H1 (cell line): ENCODE measurements at regions not wholly inside any gene's neighbourhood (a gene's known extent, or its start where the extent isn't known, plus 50 kb on each side); places are given as distances from the start of the nearest gene placed in this dataset.

Experiments
- CTCF ChIA-PET: fragments of 300-600 bp; sonication (Branson Sonifier 250); formaldehyde crosslinking; loops from one replicate; lab custom pipeline; 2021; ENCODE audit not compliant: partially characterized antibody; lab: Charles Lee
- POLR2A ChIA-PET: fragments of 300-600 bp; sonication (Branson Sonifier 250); formaldehyde crosslinking; loops from one replicate; lab custom pipeline; 2021; ENCODE audit warnings: inconsistent platforms; ENCODE audit not compliant: partially characterized antibody; lab: Charles Lee
- DNase-seq, 2 experiments: peaks; one replicate each; pipeline versions ENCODE4 v3.0.0 to v3.0.0-alpha.2; 2010 to 2022; ENCODE audit warnings: low spot score in 2 of 2, low read depth in 1 of 2, mixed read lengths in 1 of 2
- FAIRE-seq: peaks from 2 replicates; lab custom pipeline; 2011; peaks lifted over from hg19 to GRCh38; lab: Jason Lieb, UNC
- H2AFZ ChIP-seq: 2 replicates; pipeline ENCODE4 v1.8.1; 2012; ENCODE audit warnings: low read length, inconsistent platforms
- H2AK5ac ChIP-seq: 2 replicates; pipeline ENCODE4 v1.6.1; 2013; ENCODE audit warnings: low read depth, low read length
- H2BK120ac ChIP-seq: replicated peaks from 2 replicates; pipeline ENCODE3; 2013; ENCODE audit warnings: low read depth, low read length, inconsistent platforms
- H2BK12ac ChIP-seq: 2 replicates; pipeline ENCODE4 v1.6.1; 2013; ENCODE audit warnings: low read depth, low read length
- H2BK15ac ChIP-seq: 2 replicates; pipeline ENCODE4 v1.6.1; 2013; ENCODE audit warnings: low read length
- H2BK20ac ChIP-seq: 2 replicates; pipeline ENCODE4 v1.6.1; 2013; ENCODE audit warnings: low read length
- H2BK5ac ChIP-seq: 2 replicates; pipeline ENCODE4 v1.6.1; 2013; ENCODE audit warnings: low read depth, low read length
- H3K14ac ChIP-seq: 2 replicates; pipeline ENCODE4 v1.6.1; 2013; ENCODE audit warnings: inconsistent platforms; ENCODE audit not compliant: insufficient read length
- H3K18ac ChIP-seq: 2 replicates; pipeline ENCODE4 v1.6.1; 2013; ENCODE audit warnings: low read length; ENCODE audit errors: extremely low read depth
- H3K23ac ChIP-seq: 2 replicates; pipeline ENCODE4 v1.6.1; 2013; ENCODE audit warnings: inconsistent platforms; ENCODE audit not compliant: insufficient read length
- H3K23me2 ChIP-seq: 2 replicates; pipeline ENCODE4 v1.6.1; 2013; ENCODE audit warnings: low read depth, low read length
- H3K27ac ChIP-seq: 2 replicates; pipeline ENCODE4 v1.6.1; 2011; ENCODE audit warnings: low read depth, low read length, inconsistent platforms
- H3K27me3 ChIP-seq, 4 experiments: replicated peaks in 1 of 4; 1 replicate in 1 of 4; 2 replicates in 3 of 4; pipeline versions ENCODE4 v1.6.1 to v1.8.1; 2011 to 2013; ENCODE audit warnings: low read length in 3 of 4, mild to moderate bottlenecking in 3 of 4, inconsistent platforms in 2 of 4, mixed read lengths in 2 of 4, moderate library complexity in 1 of 4; ENCODE audit not compliant: control insufficient read depth in 3 of 4, insufficient read depth in 3 of 4; ENCODE audit errors: extremely low read depth in 1 of 4
- H3K36me3 ChIP-seq, 4 experiments: 2 replicates each; pipeline versions ENCODE4 v1.6.1 to v1.8.1; 2011 to 2013; ENCODE audit warnings: mild to moderate bottlenecking in 4 of 4, low read length in 3 of 4, moderate library complexity in 2 of 4, control low read depth in 1 of 4, inconsistent platforms in 1 of 4; ENCODE audit not compliant: insufficient read depth in 4 of 4, control insufficient read depth in 2 of 4
- H3K4ac ChIP-seq: replicated peaks from 2 replicates; pipeline ENCODE3; 2013; ENCODE audit warnings: low read length, low read depth, mixed read lengths, inconsistent platforms; ENCODE audit not compliant: insufficient read length
- H3K4me1 ChIP-seq, 4 experiments: replicated peaks in 1 of 4; 1 replicate in 1 of 4; 2 replicates in 3 of 4; pipeline versions ENCODE4 v1.6.1 to v1.8.1; 2011 to 2013; ENCODE audit warnings: low read length in 3 of 4, inconsistent platforms in 2 of 4, mixed read lengths in 1 of 4; ENCODE audit not compliant: insufficient read depth in 4 of 4, control insufficient read depth in 3 of 4
- H3K4me2 ChIP-seq, 2 experiments: 2 replicates each; pipeline versions ENCODE4 v1.6.1 to v1.8.1; 2011 to 2013; ENCODE audit warnings: low read depth in 2 of 2, low read length in 2 of 2, control low read depth in 1 of 2, inconsistent platforms in 1 of 2, mild to moderate bottlenecking in 1 of 2; ENCODE audit not compliant: insufficient read depth in 1 of 2
- H3K4me3 ChIP-seq, 4 experiments: fragments of 200-600, 300-600 bp in 1 of 4; sonication (generic), shearing (Covaris generic), sonication (Bioruptor Twin) in 1 of 4; 2 replicates each; pipeline versions ENCODE4 v1.5.1 to v1.8.1; 2011 to 2016; ENCODE audit warnings: low read length in 4 of 4, low read depth in 3 of 4, control low read depth in 2 of 4, inconsistent platforms in 2 of 4, mild to moderate bottlenecking in 2 of 4, mixed read lengths in 1 of 4, moderate library complexity in 1 of 4; ENCODE audit not compliant: insufficient read depth in 2 of 4; ENCODE audit errors: extremely low read depth in 1 of 4
- H3K56ac ChIP-seq: replicated peaks from 2 replicates; pipeline ENCODE3; 2013; ENCODE audit warnings: low read depth, mild to moderate bottlenecking, mixed read lengths, low read length, inconsistent platforms; ENCODE audit not compliant: insufficient read length
- H3K79me1 ChIP-seq: 2 replicates; pipeline ENCODE4 v1.6.1; 2013; ENCODE audit warnings: low read depth, low read length, control low read depth
- H3K79me2 ChIP-seq, 2 experiments: 2 replicates each; pipeline versions ENCODE4 v1.6.1 to v1.8.1; 2012 to 2013; ENCODE audit warnings: low read length in 2 of 2, mild to moderate bottlenecking in 2 of 2, inconsistent platforms in 1 of 2; ENCODE audit not compliant: insufficient read depth in 2 of 2, control insufficient read depth in 1 of 2
- H3K9ac ChIP-seq, 4 experiments: replicated peaks in 1 of 4; 1 replicate in 1 of 4; 2 replicates in 3 of 4; pipeline versions ENCODE4 v1.6.1 to v1.8.1; 2011 to 2013; ENCODE audit warnings: low read depth in 3 of 4, low read length in 3 of 4, control low read depth in 2 of 4, mild to moderate bottlenecking in 2 of 4, moderate library complexity in 2 of 4, inconsistent platforms in 1 of 4; ENCODE audit errors: extremely low read depth in 1 of 4
- H3K9me3 ChIP-seq, 2 experiments: 2 replicates each; pipeline versions ENCODE4 v1.6.1 to v1.8.1; 2012 to 2013; ENCODE audit warnings: mild to moderate bottlenecking in 2 of 2, moderate library complexity in 2 of 2, control low read depth in 1 of 2, inconsistent platforms in 1 of 2, low read depth in 1 of 2, low read length in 1 of 2, mixed read lengths in 1 of 2; ENCODE audit not compliant: insufficient read depth in 2 of 2
- H4K20me1 ChIP-seq, 2 experiments: replicated peaks in 1 of 2; 2 replicates each; pipeline versions ENCODE3 to v1.8.1; 2011 to 2013; ENCODE audit warnings: inconsistent platforms in 2 of 2, low read length in 2 of 2, mild to moderate bottlenecking in 1 of 2; ENCODE audit not compliant: insufficient read depth in 2 of 2, control insufficient read depth in 1 of 2
- H4K5ac ChIP-seq: 2 replicates; pipeline ENCODE4 v1.6.1; 2013; ENCODE audit warnings: low read length, low read depth, mixed read lengths, inconsistent platforms; ENCODE audit not compliant: insufficient read length
- H4K8ac ChIP-seq: 2 replicates; pipeline ENCODE4 v1.8.0; 2013; ENCODE audit warnings: mild to moderate bottlenecking, moderate library complexity, low read length, inconsistent platforms; ENCODE audit not compliant: insufficient read depth; ENCODE audit errors: extremely low read depth
- H4K91ac ChIP-seq: replicated peaks from 2 replicates; pipeline ENCODE3; 2013; ENCODE audit warnings: low read length, mixed read lengths, inconsistent platforms; ENCODE audit not compliant: insufficient read length
- KDM1A ChIP-seq: fragments of 200-600, 300-600 bp; sonication (generic); IDR thresholded peaks from 2 replicates; pipeline ENCODE4 v1.7.1; 2016; ENCODE audit warnings: mild to moderate bottlenecking, low read length, borderline replicate concordance
- TF ChIP-seq, protein P1 (sequence below): fragments of 300-600 bp; sonication (generic); IDR thresholded peaks from 2 replicates; pipeline ENCODE4 v1.7.1; 2012; ENCODE audit warnings: low read length, moderate library complexity, mild to moderate bottlenecking, inconsistent platforms; ENCODE audit not compliant: insufficient replicate concordance

DNA sequence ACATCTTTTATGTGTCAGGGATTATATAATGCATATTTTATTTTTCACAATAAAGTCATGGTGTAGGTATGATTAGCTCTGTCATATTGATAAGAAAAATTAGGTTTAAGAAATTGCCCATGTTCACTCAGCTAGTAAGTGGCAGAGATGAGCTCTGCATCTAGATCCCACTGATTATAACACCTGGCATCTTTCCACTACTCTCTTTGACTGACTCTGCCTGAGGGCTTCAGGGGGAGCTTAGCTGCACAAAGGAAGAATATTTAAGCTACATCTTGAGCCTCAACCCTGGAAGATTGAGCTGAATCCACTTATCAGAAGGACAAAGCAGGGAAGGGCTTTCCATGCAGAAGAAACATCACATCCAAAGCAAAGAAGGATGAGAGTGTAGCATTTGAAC is 190.4 kb downstream of the MIS18A start:
- Histone ChIP-seq H3K27me3 (no peaks in the 10 kb centered on the region; a peak in 1 of 7 replicates), H2BK120ac (no peak overlapping the region), H3K23ac (no peak overlapping the region), H3K9ac (no peak overlapping the region), H2AFZ (no peak overlapping the region), H3K56ac (no peak overlapping the region), H3K79me1 (no peaks in the 10 kb centered on the region), H3K9me3 (no peaks in the 10 kb centered on the region), H3K4me1 (no peaks in the 10 kb centered on the region), H4K5ac (no peak overlapping the region), H3K18ac (no peak overlapping the region), H2BK12ac (no peak overlapping the region), H2BK15ac (no peak overlapping the region), H2BK5ac (no peak overlapping the region), H3K4me2 (no peak overlapping the region), H2BK20ac (no peak overlapping the region), H3K27ac (no peak overlapping the region), H4K8ac (no peak overlapping the region), H3K79me2 (no peaks in the 10 kb centered on the region), H3K14ac (no peak overlapping the region), H3K4ac (no peak overlapping the region), H3K23me2 (no peaks in the 10 kb centered on the region; the same call in 1 of the 2 replicates), H4K91ac (no peak overlapping the region), H3K36me3 (no peaks in the 10 kb centered on the region), H3K4me3 (no peak overlapping the region), H2AK5ac (no peak overlapping the region), H4K20me1 (no peaks in the 10 kb centered on the region)
- FAIRE-seq (no peak), DNase-seq (no peak)
- ChIA-PET CTCF (interaction anchor here (0.6 to 2.5 kb wide), 7 partner anchors 8 to 223 kb away, joined by 3 to 12 read pairs (median 4); no protein-coding TSS in a partner anchor), POLR2A (no interaction called here)
- TF ChIP-seq, protein P1, sequence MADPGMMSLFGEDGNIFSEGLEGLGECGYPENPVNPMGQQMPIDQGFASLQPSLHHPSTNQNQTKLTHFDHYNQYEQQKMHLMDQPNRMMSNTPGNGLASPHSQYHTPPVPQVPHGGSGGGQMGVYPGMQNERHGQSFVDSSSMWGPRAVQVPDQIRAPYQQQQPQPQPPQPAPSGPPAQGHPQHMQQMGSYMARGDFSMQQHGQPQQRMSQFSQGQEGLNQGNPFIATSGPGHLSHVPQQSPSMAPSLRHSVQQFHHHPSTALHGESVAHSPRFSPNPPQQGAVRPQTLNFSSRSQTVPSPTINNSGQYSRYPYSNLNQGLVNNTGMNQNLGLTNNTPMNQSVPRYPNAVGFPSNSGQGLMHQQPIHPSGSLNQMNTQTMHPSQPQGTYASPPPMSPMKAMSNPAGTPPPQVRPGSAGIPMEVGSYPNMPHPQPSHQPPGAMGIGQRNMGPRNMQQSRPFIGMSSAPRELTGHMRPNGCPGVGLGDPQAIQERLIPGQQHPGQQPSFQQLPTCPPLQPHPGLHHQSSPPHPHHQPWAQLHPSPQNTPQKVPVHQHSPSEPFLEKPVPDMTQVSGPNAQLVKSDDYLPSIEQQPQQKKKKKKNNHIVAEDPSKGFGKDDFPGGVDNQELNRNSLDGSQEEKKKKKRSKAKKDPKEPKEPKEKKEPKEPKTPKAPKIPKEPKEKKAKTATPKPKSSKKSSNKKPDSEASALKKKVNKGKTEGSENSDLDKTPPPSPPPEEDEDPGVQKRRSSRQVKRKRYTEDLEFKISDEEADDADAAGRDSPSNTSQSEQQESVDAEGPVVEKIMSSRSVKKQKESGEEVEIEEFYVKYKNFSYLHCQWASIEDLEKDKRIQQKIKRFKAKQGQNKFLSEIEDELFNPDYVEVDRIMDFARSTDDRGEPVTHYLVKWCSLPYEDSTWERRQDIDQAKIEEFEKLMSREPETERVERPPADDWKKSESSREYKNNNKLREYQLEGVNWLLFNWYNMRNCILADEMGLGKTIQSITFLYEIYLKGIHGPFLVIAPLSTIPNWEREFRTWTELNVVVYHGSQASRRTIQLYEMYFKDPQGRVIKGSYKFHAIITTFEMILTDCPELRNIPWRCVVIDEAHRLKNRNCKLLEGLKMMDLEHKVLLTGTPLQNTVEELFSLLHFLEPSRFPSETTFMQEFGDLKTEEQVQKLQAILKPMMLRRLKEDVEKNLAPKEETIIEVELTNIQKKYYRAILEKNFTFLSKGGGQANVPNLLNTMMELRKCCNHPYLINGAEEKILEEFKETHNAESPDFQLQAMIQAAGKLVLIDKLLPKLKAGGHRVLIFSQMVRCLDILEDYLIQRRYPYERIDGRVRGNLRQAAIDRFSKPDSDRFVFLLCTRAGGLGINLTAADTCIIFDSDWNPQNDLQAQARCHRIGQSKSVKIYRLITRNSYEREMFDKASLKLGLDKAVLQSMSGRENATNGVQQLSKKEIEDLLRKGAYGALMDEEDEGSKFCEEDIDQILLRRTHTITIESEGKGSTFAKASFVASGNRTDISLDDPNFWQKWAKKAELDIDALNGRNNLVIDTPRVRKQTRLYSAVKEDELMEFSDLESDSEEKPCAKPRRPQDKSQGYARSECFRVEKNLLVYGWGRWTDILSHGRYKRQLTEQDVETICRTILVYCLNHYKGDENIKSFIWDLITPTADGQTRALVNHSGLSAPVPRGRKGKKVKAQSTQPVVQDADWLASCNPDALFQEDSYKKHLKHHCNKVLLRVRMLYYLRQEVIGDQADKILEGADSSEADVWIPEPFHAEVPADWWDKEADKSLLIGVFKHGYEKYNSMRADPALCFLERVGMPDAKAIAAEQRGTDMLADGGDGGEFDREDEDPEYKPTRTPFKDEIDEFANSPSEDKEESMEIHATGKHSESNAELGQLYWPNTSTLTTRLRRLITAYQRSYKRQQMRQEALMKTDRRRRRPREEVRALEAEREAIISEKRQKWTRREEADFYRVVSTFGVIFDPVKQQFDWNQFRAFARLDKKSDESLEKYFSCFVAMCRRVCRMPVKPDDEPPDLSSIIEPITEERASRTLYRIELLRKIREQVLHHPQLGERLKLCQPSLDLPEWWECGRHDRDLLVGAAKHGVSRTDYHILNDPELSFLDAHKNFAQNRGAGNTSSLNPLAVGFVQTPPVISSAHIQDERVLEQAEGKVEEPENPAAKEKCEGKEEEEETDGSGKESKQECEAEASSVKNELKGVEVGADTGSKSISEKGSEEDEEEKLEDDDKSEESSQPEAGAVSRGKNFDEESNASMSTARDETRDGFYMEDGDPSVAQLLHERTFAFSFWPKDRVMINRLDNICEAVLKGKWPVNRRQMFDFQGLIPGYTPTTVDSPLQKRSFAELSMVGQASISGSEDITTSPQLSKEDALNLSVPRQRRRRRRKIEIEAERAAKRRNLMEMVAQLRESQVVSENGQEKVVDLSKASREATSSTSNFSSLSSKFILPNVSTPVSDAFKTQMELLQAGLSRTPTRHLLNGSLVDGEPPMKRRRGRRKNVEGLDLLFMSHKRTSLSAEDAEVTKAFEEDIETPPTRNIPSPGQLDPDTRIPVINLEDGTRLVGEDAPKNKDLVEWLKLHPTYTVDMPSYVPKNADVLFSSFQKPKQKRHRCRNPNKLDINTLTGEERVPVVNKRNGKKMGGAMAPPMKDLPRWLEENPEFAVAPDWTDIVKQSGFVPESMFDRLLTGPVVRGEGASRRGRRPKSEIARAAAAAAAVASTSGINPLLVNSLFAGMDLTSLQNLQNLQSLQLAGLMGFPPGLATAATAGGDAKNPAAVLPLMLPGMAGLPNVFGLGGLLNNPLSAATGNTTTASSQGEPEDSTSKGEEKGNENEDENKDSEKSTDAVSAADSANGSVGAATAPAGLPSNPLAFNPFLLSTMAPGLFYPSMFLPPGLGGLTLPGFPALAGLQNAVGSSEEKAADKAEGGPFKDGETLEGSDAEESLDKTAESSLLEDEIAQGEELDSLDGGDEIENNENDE = no peak
- no peak for TF ChIP-seq KDM1A
